ENCODE measurements at regions not wholly inside any gene's neighbourhood (a gene's known extent, or its start where the extent isn't known, plus 50 kb on each side); places are given as distances from the start of the nearest gene placed in this dataset.

GRCh38 chr5:167351316-167351715, 940.1 kb upstream of the WWC1 start:
- Histone ChIP-seq H3K9me3 (ENCODE audit: low read depth, low read length) (no peaks in the 10 kb centered on the region), H3K4me2 (ENCODE audit: insufficient read depth, low read length) (no peak overlapping the region)
- no peak for DNase-seq (ENCODE audit: insufficient read length, low spot score, missing footprints)

GRCh38 chr5:167352801-167353200, 938.6 kb upstream of the WWC1 start:
- Histone ChIP-seq H3K4me2 (ENCODE audit: insufficient read depth, low read length) (no peak overlapping the region), H3K36me3 (ENCODE audit: insufficient read depth, low read length) (no peaks in the 10 kb centered on the region)
- no peak for TF ChIP-seq CTCF (IDR thresholded peaks at IDR 0.05; ENCODE audit: extremely low read depth, low read depth, low read length)

More at GRCh38 chr5:167351316-167351715, 940.1 kb upstream of the WWC1 start:
- no peak overlapping the region for H2AFZ ChIP-seq (ENCODE audit: low read length)
- no peaks in the 10 kb centered on the region for H3K27me3 ChIP-seq (ENCODE audit: insufficient read depth, low read length)
- no peaks in the 10 kb centered on the region for H3K79me2 ChIP-seq (ENCODE audit: insufficient read depth, low read length)
- no peaks in the 10 kb centered on the region for H4K20me1 ChIP-seq (ENCODE audit: insufficient read depth, low read length)
- H3K27ac ChIP-seq (ENCODE audit: low read depth, low read length), result no peak overlapping the region
- no peak overlapping the region for H3K4me3 ChIP-seq (ENCODE audit: insufficient read depth, low read length)
- TF ChIP-seq CTCF (IDR thresholded peaks at IDR 0.05; ENCODE audit: extremely low read depth, low read depth, low read length), result no peak
- H3K4me1 ChIP-seq (ENCODE audit: insufficient read depth, low read length), result no peaks in the 10 kb centered on the region
- H3K36me3 ChIP-seq (ENCODE audit: insufficient read depth, low read length), result no peaks in the 10 kb centered on the region

GRCh38 chr5:167355346-167355745, 936.1 kb upstream of the WWC1 start:
- no peaks in the 10 kb centered on the region for H3K79me2 ChIP-seq (ENCODE audit: insufficient read depth, low read length)
- no peaks in the 10 kb centered on the region for H3K4me1 ChIP-seq (ENCODE audit: insufficient read depth, low read length)
- H3K9me3 ChIP-seq (ENCODE audit: low read depth, low read length), result no peaks in the 10 kb centered on the region
- TF ChIP-seq CTCF (IDR thresholded peaks at IDR 0.05; ENCODE audit: extremely low read depth, low read depth, low read length), result no peak
- H4K20me1 ChIP-seq (ENCODE audit: insufficient read depth, low read length), result no peaks in the 10 kb centered on the region
- H3K4me3 ChIP-seq (ENCODE audit: insufficient read depth, low read length), result no peak overlapping the region
- H3K27ac ChIP-seq (ENCODE audit: low read depth, low read length), result no peak overlapping the region
- no peaks in the 10 kb centered on the region for H3K27me3 ChIP-seq (ENCODE audit: insufficient read depth, low read length)
- H2AFZ ChIP-seq (ENCODE audit: low read length), result no peak overlapping the region
- H3K4me2 ChIP-seq (ENCODE audit: insufficient read depth, low read length), result no peak overlapping the region
- no peaks in the 10 kb centered on the region for H3K36me3 ChIP-seq (ENCODE audit: insufficient read depth, low read length)
- peak; percentile 8 for DNase-seq (ENCODE audit: insufficient read length, low spot score, missing footprints)

More at GRCh38 chr5:167352801-167353200, 938.6 kb upstream of the WWC1 start:
- Histone ChIP-seq H3K4me3 (ENCODE audit: insufficient read depth, low read length) (no peak overlapping the region), H4K20me1 (ENCODE audit: insufficient read depth, low read length) (no peaks in the 10 kb centered on the region), H3K27me3 (ENCODE audit: insufficient read depth, low read length) (no peaks in the 10 kb centered on the region), H3K9me3 (ENCODE audit: low read depth, low read length) (no peaks in the 10 kb centered on the region), H3K4me1 (ENCODE audit: insufficient read depth, low read length) (no peaks in the 10 kb centered on the region), H3K79me2 (ENCODE audit: insufficient read depth, low read length) (no peaks in the 10 kb centered on the region), H3K27ac (ENCODE audit: low read depth, low read length) (no peak overlapping the region), H2AFZ (ENCODE audit: low read length) (no peak overlapping the region)
- DNase-seq (ENCODE audit: insufficient read length, low spot score, missing footprints), result no peak

- Histone ChIP-seq H3K9me3 (ENCODE audit: low read depth, low read length) (no peaks in the 10 kb centered on the region), H3K4me3 (ENCODE audit: insufficient read depth, low read length) (no peak overlapping the region), H3K27ac (ENCODE audit: low read depth, low read length) (no peak overlapping the region), H3K4me2 (ENCODE audit: insufficient read depth, low read length) (no peak overlapping the region), H3K27me3 (ENCODE audit: insufficient read depth, low read length) (no peaks in the 10 kb centered on the region), H3K79me2 (ENCODE audit: insufficient read depth, low read length) (no peaks in the 10 kb centered on the region), H2AFZ (ENCODE audit: low read length) (no peak overlapping the region), H4K20me1 (ENCODE audit: insufficient read depth, low read length) (no peaks in the 10 kb centered on the region), H3K36me3 (ENCODE audit: insufficient read depth, low read length) (no peaks in the 10 kb centered on the region), H3K4me1 (ENCODE audit: insufficient read depth, low read length) (no peaks in the 10 kb centered on the region)
- no peak for TF ChIP-seq CTCF (IDR thresholded peaks at IDR 0.05; ENCODE audit: extremely low read depth, low read depth, low read length)
- peak; percentile 1 for DNase-seq (ENCODE audit: insufficient read length, low spot score, missing footprints)
Measured at GRCh38 chr5:167356374-167356773, 935.1 kb upstream of the WWC1 start.
